Testis (tissue), 2 donors: ENCODE measurements at regions not wholly inside any gene's neighbourhood (a gene's known extent, or its start where the extent isn't known, plus 50 kb on each side); places are given as distances from the start of the nearest gene placed in this dataset.

Source experiments
- DNase-seq: peaks from one replicate; pipeline ENCODE4 v3.0.0-alpha.2; 2019
- H3K27ac ChIP-seq, 2 donors: fragments of 200-600 bp; sonication (generic); one replicate each; pipeline ENCODE4 v1.5.1; 2019
- H3K27me3 ChIP-seq: fragments of 200-600 bp; sonication (generic); one replicate; pipeline ENCODE4 v1.5.1; 2019
- H3K36me3 ChIP-seq: fragments of 200-600 bp; sonication (generic); one replicate; pipeline ENCODE4 v1.5.1; 2017; ENCODE audit warnings: low read depth; ENCODE audit errors: missing control alignments
- H3K4me1 ChIP-seq: fragments of 200-600 bp; sonication (generic); one replicate; pipeline ENCODE4 v1.5.1; 2019
- H3K4me3 ChIP-seq, 2 donors: fragments of 200-600 bp; sonication (generic); one replicate each; pipeline ENCODE4 v1.5.1; 2017 to 2019
- H3K9me3 ChIP-seq: fragments of 200-600 bp; sonication (generic); one replicate; pipeline ENCODE4 v1.5.1; 2017
- CTCF ChIP-seq, 3 experiments: fragments of 450-650 bp in 2 of 3; fragments of 200-600 bp in 1 of 3; sonication (generic) in 1 of 3; IDR thresholded peaks; one replicate each; pipeline ENCODE4 v1.5.1; 2016 to 2019; ENCODE audit warnings: antibody characterized with exemption in 3 of 3, mild to moderate bottlenecking in 2 of 3, moderate library complexity in 1 of 3
- POLR2A ChIP-seq: fragments of 450-650 bp; IDR thresholded peaks from one replicate; pipeline ENCODE4 v1.6.1; 2017; ENCODE audit warnings: antibody characterized with exemption, mild to moderate bottlenecking, moderate library complexity
- WGBS, 2 donors: methylation state at CpG; one replicate each; pipeline ENCODE4 v1.1.5; 2018; 5-methylcytosine and 5-hydroxymethylcytosine counted together
- intact Hi-C: fragments of 100-400 bp; cut with DNase I; formaldehyde crosslinking; loops from one replicate; pipeline ENCODE4 v1.15.1; 2023; ENCODE audit warnings: low total_unique reads

GRCh38 chr16:66129196-66129595, 237.3 kb upstream of the CDH5 start:
- no peaks in the 10 kb centered on the region for H3K9me3 ChIP-seq
- H3K27me3 ChIP-seq: no peaks in the 10 kb centered on the region
- intact Hi-C loops: no loop called here
- H3K36me3 ChIP-seq: no peaks in the 10 kb centered on the region
- 88 to 98% methylated on average over 4 of the region's 4 CpGs for WGBS, 2 donors
- TF ChIP-seq POLR2A: no peak
- no peak for TF ChIP-seq CTCF (IDR thresholded peaks at IDR 0.05)
- H3K4me1 ChIP-seq: peaks cover 7% of the 10 kb centered on the region
- H3K27ac ChIP-seq: no peak overlapping the region
- H3K4me3 ChIP-seq: no peak overlapping the region
- DNase-seq: no peak

- H3K4me1 ChIP-seq: peaks cover 7% of the 10 kb centered on the region
- H3K4me3 ChIP-seq: no peak overlapping the region
- TF ChIP-seq CTCF (IDR thresholded peaks at IDR 0.05) (no peak), POLR2A (no peak)
- no peak overlapping the region for H3K27ac ChIP-seq
- WGBS, 2 donors: 72 to 75% methylated on average over 7 of the region's 7 CpGs
- no peaks in the 10 kb centered on the region for H3K9me3 ChIP-seq
- intact Hi-C loops: no loop called here
- no peaks in the 10 kb centered on the region for H3K27me3 ChIP-seq
- no peak for DNase-seq
- no peaks in the 10 kb centered on the region for H3K36me3 ChIP-seq
Measured at GRCh38 chr16:66128371-66128770, 238.1 kb upstream of the CDH5 start.

GRCh38 chr16:66127459-66128370, 238.8 kb upstream of the CDH5 start:
- H3K27ac ChIP-seq: no peak overlapping the region
- 31 to 39% methylated on average over 25 to 26 of the region's 26 CpGs for whole genome bisulfite sequencing, 2 donors
- peak; percentile 38 for DNase-seq

GRCh38 chr16:66121466-66121865, 245.0 kb upstream of the CDH5 start:
- DNase-seq: no peak
- WGBS, 2 donors: 71 to 89% methylated on average over 7 of the region's 7 CpGs

More at GRCh38 chr16:66127459-66128370, 238.8 kb upstream of the CDH5 start:
- Histone ChIP-seq H3K36me3 (no peaks in the 10 kb centered on the region), H3K4me1 (peaks cover 7% of the 10 kb centered on the region), H3K9me3 (no peaks in the 10 kb centered on the region), H3K27me3 (no peaks in the 10 kb centered on the region), H3K4me3 (no peak overlapping the region)
- intact Hi-C loops: no loop called here
- TF ChIP-seq POLR2A (no peak), CTCF (IDR thresholded peaks at IDR 0.05) (no peak)

More at GRCh38 chr16:66121466-66121865, 245.0 kb upstream of the CDH5 start:
- Histone ChIP-seq H3K4me1 (no peaks in the 10 kb centered on the region), H3K36me3 (no peaks in the 10 kb centered on the region), H3K27me3 (no peaks in the 10 kb centered on the region), H3K9me3 (no peaks in the 10 kb centered on the region), H3K27ac (no peak overlapping the region), H3K4me3 (no peak overlapping the region)
- TF ChIP-seq POLR2A (no peak), CTCF (IDR thresholded peaks at IDR 0.05) (no peak)
- intact Hi-C loops: no loop called here
